ENCODE measurements at regions not wholly inside any gene's neighbourhood (a gene's known extent, or its start where the extent isn't known, plus 50 kb on each side); places are given as distances from the start of the nearest gene placed in this dataset.

DNA sequence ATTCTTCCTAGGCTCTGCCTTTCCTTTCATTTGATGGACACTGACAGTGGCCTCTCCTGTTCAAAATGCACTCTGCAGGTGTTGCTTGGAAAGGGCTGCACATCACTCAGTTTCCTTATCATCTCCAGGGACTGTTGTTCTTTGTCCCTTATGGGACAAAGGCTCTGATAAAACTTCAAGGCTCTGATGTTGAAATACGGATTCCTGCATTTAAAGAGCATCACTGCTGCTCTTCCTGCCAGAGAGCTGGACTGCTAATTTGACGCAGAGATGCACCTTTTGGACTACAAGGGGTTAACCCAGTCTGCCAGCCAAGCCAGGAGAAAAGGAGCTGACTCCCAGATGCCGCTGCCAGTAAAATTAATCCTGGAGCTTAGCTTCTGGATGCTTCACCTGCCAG, 952.1 kb downstream of the DIAPH3 start:
- Histone ChIP-seq H3K9ac (ENCODE audit: low read depth in 1 of 2, low read length in 2 of 2) (no peak overlapping the region), H3K36me3 (ENCODE audit: control insufficient read depth in 4 of 4, insufficient read depth in 3 of 4, low read depth in 1 of 4, low read length in 3 of 4) (no peaks in the 10 kb centered on the region), H3K9me3 (ENCODE audit: control insufficient read depth in 4 of 4, low read length in 3 of 4) (no peaks in the 10 kb centered on the region), H3K4me3 (ENCODE audit: low read depth in 1 of 3, low read length in 3 of 3) (no peak overlapping the region), H3K4me1 (ENCODE audit: control insufficient read depth in 4 of 4, insufficient read depth in 4 of 4, low read length in 3 of 4) (no peaks in the 10 kb centered on the region), H3K27ac (ENCODE audit: low read depth in 1 of 2, low read length in 2 of 2) (no peak overlapping the region), H3K27me3 (ENCODE audit: control insufficient read depth in 4 of 4, insufficient read depth in 4 of 4, low read length in 3 of 4) (no peaks in the 10 kb centered on the region)
- no peak for DNase-seq (ENCODE audit: low spot score)
- TF ChIP-seq, protein P1, sequence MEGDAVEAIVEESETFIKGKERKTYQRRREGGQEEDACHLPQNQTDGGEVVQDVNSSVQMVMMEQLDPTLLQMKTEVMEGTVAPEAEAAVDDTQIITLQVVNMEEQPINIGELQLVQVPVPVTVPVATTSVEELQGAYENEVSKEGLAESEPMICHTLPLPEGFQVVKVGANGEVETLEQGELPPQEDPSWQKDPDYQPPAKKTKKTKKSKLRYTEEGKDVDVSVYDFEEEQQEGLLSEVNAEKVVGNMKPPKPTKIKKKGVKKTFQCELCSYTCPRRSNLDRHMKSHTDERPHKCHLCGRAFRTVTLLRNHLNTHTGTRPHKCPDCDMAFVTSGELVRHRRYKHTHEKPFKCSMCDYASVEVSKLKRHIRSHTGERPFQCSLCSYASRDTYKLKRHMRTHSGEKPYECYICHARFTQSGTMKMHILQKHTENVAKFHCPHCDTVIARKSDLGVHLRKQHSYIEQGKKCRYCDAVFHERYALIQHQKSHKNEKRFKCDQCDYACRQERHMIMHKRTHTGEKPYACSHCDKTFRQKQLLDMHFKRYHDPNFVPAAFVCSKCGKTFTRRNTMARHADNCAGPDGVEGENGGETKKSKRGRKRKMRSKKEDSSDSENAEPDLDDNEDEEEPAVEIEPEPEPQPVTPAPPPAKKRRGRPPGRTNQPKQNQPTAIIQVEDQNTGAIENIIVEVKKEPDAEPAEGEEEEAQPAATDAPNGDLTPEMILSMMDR (IDR thresholded peaks at IDR 0.05; ENCODE audit: low read depth, low read length, missing input control) = no peak
- 34% methylated on average over 3 of the region's 3 CpGs for WGBS

DNA sequence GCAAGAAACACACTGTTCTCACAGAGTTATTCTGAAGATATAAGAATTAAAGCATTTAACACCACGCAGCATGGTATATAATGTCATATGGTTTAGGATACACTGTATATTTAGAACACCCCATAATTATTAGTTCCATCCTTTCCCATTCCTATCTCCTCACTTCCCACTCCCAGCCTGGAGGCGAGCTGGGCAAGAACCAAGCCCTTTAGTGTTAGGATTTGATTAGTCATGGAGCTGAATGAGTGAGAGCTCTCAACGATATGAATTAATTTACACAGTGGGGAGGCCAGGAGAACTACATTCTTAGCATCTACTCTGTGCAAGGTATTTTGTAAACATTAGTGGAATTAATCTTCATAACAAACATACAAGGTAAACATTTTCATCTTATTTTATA, 934.3 kb downstream of the DIAPH3 start:
- Histone ChIP-seq H3K4me1 (ENCODE audit: control insufficient read depth in 4 of 4, insufficient read depth in 4 of 4, low read length in 3 of 4) (no peaks in the 10 kb centered on the region), H3K4me3 (ENCODE audit: low read depth in 1 of 3, low read length in 3 of 3) (no peak overlapping the region), H3K27me3 (ENCODE audit: control insufficient read depth in 4 of 4, insufficient read depth in 4 of 4, low read length in 3 of 4) (peaks cover 0 to 9% (median 0%) of the 10 kb centered on the region in 4 donors), H3K36me3 (ENCODE audit: control insufficient read depth in 4 of 4, insufficient read depth in 3 of 4, low read depth in 1 of 4, low read length in 3 of 4) (no peaks in the 10 kb centered on the region), H3K9ac (ENCODE audit: low read depth in 1 of 2, low read length in 2 of 2) (no peak overlapping the region), H3K9me3 (ENCODE audit: control insufficient read depth in 4 of 4, low read length in 3 of 4) (no peaks in the 10 kb centered on the region), H3K27ac (ENCODE audit: low read depth in 1 of 2, low read length in 2 of 2) (no peak overlapping the region)
- 75% methylated on average over 3 of the region's 3 CpGs for WGBS
- no peak for TF ChIP-seq NR2F2 (IDR thresholded peaks at IDR 0.05)
- DNase-seq (ENCODE audit: low spot score) = no peak

DNA sequence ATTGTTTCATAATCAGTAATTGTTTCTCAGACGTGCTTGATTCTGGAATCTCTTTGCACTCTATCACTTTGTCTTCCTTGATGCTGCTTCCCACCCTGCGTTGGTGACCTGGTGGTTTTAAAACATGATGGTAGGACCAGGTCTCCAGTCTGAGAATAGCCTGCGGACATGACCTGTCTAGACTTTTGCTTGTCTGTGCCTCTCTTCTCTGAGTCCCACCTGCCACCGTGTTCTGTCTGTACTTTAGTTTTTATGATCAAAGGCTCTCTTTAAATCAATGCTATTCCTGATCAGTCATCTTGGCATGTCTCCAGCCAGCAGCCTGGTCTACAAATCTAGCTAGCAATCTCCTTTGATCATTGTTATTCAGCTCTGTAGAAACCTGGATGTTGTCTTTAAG, 933.9 kb downstream of the DIAPH3 start:
- no peaks in the 10 kb centered on the region for H3K36me3 ChIP-seq (ENCODE audit: control insufficient read depth in 4 of 4, insufficient read depth in 3 of 4, low read depth in 1 of 4, low read length in 3 of 4)
- H3K4me1 ChIP-seq (ENCODE audit: control insufficient read depth in 4 of 4, insufficient read depth in 4 of 4, low read length in 3 of 4) = no peaks in the 10 kb centered on the region
- no peaks in the 10 kb centered on the region for H3K9me3 ChIP-seq (ENCODE audit: control insufficient read depth in 4 of 4, low read length in 3 of 4)
- peaks cover 0 to 9% (median 0%) of the 10 kb centered on the region in 4 donors for H3K27me3 ChIP-seq (ENCODE audit: control insufficient read depth in 4 of 4, insufficient read depth in 4 of 4, low read length in 3 of 4)
- no peak overlapping the region for H3K27ac ChIP-seq (ENCODE audit: low read depth in 1 of 2, low read length in 2 of 2)
- H3K9ac ChIP-seq (ENCODE audit: low read depth in 1 of 2, low read length in 2 of 2) = no peak overlapping the region
- WGBS = 77% methylated on average over 4 of the region's 4 CpGs
- no peak for TF ChIP-seq YY1 (IDR thresholded peaks at IDR 0.05)
- TF ChIP-seq SP1 (IDR thresholded peaks at IDR 0.05) = no peak
- TF ChIP-seq HNF4G (IDR thresholded peaks at IDR 0.05) = no peak
- TF ChIP-seq, protein P1 (IDR thresholded peaks at IDR 0.05; ENCODE audit: low read depth, low read length, missing input control) = no peak
- TF ChIP-seq, protein P2, sequence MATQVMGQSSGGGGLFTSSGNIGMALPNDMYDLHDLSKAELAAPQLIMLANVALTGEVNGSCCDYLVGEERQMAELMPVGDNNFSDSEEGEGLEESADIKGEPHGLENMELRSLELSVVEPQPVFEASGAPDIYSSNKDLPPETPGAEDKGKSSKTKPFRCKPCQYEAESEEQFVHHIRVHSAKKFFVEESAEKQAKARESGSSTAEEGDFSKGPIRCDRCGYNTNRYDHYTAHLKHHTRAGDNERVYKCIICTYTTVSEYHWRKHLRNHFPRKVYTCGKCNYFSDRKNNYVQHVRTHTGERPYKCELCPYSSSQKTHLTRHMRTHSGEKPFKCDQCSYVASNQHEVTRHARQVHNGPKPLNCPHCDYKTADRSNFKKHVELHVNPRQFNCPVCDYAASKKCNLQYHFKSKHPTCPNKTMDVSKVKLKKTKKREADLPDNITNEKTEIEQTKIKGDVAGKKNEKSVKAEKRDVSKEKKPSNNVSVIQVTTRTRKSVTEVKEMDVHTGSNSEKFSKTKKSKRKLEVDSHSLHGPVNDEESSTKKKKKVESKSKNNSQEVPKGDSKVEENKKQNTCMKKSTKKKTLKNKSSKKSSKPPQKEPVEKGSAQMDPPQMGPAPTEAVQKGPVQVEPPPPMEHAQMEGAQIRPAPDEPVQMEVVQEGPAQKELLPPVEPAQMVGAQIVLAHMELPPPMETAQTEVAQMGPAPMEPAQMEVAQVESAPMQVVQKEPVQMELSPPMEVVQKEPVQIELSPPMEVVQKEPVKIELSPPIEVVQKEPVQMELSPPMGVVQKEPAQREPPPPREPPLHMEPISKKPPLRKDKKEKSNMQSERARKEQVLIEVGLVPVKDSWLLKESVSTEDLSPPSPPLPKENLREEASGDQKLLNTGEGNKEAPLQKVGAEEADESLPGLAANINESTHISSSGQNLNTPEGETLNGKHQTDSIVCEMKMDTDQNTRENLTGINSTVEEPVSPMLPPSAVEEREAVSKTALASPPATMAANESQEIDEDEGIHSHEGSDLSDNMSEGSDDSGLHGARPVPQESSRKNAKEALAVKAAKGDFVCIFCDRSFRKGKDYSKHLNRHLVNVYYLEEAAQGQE (IDR thresholded peaks at IDR 0.05) = no peak
- TF ChIP-seq, protein P3, sequence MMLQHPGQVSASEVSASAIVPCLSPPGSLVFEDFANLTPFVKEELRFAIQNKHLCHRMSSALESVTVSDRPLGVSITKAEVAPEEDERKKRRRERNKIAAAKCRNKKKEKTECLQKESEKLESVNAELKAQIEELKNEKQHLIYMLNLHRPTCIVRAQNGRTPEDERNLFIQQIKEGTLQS (IDR thresholded peaks at IDR 0.05) = no peak
- TF ChIP-seq, protein P4, sequence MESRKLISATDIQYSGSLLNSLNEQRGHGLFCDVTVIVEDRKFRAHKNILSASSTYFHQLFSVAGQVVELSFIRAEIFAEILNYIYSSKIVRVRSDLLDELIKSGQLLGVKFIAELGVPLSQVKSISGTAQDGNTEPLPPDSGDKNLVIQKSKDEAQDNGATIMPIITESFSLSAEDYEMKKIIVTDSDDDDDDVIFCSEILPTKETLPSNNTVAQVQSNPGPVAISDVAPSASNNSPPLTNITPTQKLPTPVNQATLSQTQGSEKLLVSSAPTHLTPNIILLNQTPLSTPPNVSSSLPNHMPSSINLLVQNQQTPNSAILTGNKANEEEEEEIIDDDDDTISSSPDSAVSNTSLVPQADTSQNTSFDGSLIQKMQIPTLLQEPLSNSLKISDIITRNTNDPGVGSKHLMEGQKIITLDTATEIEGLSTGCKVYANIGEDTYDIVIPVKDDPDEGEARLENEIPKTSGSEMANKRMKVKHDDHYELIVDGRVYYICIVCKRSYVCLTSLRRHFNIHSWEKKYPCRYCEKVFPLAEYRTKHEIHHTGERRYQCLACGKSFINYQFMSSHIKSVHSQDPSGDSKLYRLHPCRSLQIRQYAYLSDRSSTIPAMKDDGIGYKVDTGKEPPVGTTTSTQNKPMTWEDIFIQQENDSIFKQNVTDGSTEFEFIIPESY (IDR thresholded peaks at IDR 0.05) = no peak
- no peak for TF ChIP-seq FOXA1 (IDR thresholded peaks at IDR 0.05)
- no peak for TF ChIP-seq RAD21 (IDR thresholded peaks at IDR 0.05)
- TF ChIP-seq, protein P5, sequence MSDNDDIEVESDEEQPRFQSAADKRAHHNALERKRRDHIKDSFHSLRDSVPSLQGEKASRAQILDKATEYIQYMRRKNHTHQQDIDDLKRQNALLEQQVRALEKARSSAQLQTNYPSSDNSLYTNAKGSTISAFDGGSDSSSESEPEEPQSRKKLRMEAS (IDR thresholded peaks at IDR 0.05) = no peak
- no peak for TF ChIP-seq FOXA2 (IDR thresholded peaks at IDR 0.05)
- TF ChIP-seq NR2F2 (IDR thresholded peaks at IDR 0.05) = no peak
- no peak for TF ChIP-seq GABPA (IDR thresholded peaks at IDR 0.05 in 1 of 2, conservative IDR thresholded peaks at IDR 0.05 in 1 of 2)
- no peak for TF ChIP-seq TAF1 (conservative IDR thresholded peaks at IDR 0.05)
- TF ChIP-seq JUND (IDR thresholded peaks at IDR 0.05) = no peak
- TF ChIP-seq EGR1 (IDR thresholded peaks at IDR 0.05; ENCODE audit: low read depth in 2 of 2) = no peak
- TF ChIP-seq HNF4A (conservative IDR thresholded peaks at IDR 0.05) = no peak
- no peak for DNase-seq (ENCODE audit: low spot score)
- no peak overlapping the region for H3K4me3 ChIP-seq (ENCODE audit: low read depth in 1 of 3, low read length in 3 of 3)
